ENCODE measurements at regions not wholly inside any gene's neighbourhood (a gene's known extent, or its start where the extent isn't known, plus 50 kb on each side); places are given as distances from the start of the nearest gene placed in this dataset.

DNA sequence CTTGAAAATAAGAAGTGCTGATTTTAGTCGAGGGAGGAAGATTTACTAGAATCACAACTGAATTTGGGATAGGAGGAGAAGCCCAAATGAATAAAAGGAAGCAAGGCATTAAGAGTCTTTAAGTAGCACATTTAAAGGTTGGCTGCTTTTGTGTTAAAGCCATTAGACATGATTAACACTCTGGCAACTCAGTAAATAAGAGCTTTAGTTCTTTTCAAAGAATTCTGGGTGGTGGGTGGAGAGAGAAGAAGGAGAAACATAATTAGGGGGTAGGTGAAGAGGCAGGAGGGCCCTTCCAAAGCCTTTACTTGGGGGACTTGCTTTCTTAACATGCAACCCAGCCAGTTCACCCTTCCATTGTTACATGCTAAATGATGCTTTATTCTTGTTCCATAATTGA, 284.6 kb upstream of the SEL1L start:
- peaks cover 0 to 4% (median 0%) of the 10 kb centered on the region in 3 donors for H3K27me3 Mint-ChIP-seq (ENCODE audit: low read depth in 3 of 3)
- Histone ChIP-seq H3K4me2 (replicated peaks; ENCODE audit: extremely low read depth, low read length, poor library complexity, severe bottlenecking) (no peak overlapping the region), H2AFZ (ENCODE audit: insufficient read depth, low read depth, low read length, poor library complexity, severe bottlenecking) (no peak overlapping the region), H3K9ac (ENCODE audit: insufficient read depth, low read length, poor library complexity, severe bottlenecking) (no peak overlapping the region), H3K79me2 (ENCODE audit: insufficient read depth, low read length) (no peaks in the 10 kb centered on the region), H3K4me3 (replicated peaks in 1 of 3; ENCODE audit: low read depth in 2 of 3, low read length in 3 of 3) (no peak overlapping the region), H3K27ac (ENCODE audit: low read depth in 1 of 2, low read length in 2 of 2) (no peak overlapping the region), H3K36me3 (replicated peaks in 1 of 2; ENCODE audit: control insufficient read depth in 1 of 2, insufficient read depth in 2 of 2, low read length in 2 of 2) (no peaks in the 10 kb centered on the region), H3K4me1 (ENCODE audit: control insufficient read depth in 1 of 2, insufficient read depth in 2 of 2, low read length in 2 of 2) (no peaks in the 10 kb centered on the region), H3K9me3 (replicated peaks in 1 of 2; ENCODE audit: control insufficient read depth in 1 of 2, insufficient read depth in 1 of 2, low read length in 2 of 2) (peaks cover 0 to 8% of the 10 kb centered on the region in 2 donors), H4K20me1 (ENCODE audit: insufficient read depth, low read length) (no peaks in the 10 kb centered on the region), H3K27me3 (ENCODE audit: control insufficient read depth in 2 of 2, insufficient read depth in 2 of 2, low read length in 2 of 2) (no peaks in the 10 kb centered on the region)
- no peak overlapping the region for H3K27ac Mint-ChIP-seq
- H3K4me3 Mint-ChIP-seq, result no peak overlapping the region
- peaks cover 0 to 7% (median 0%) of the 10 kb centered on the region in 7 donors for H3K9me3 Mint-ChIP-seq
- H3K36me3 Mint-ChIP-seq, result no peaks in the 10 kb centered on the region
- WGBS (ENCODE audit: insufficient coverage), result no CpG with 5 or more reads among the region's 1 CpG
- no peak for DNase-seq
- TF ChIP-seq CTCF (IDR thresholded peaks at IDR 0.05), result no peak
- intact Hi-C loops (cut with micrococcal nuclease), result no loop called here
- H3K4me1 Mint-ChIP-seq, result no peaks in the 10 kb centered on the region

GRCh38 chr14:81819344-81819743, 285.7 kb upstream of the SEL1L start:
- Histone ChIP-seq H3K9me3 (replicated peaks in 1 of 2; ENCODE audit: control insufficient read depth in 1 of 2, insufficient read depth in 1 of 2, low read length in 2 of 2) (peaks cover 0 to 8% of the 10 kb centered on the region in 2 donors), H3K9ac (ENCODE audit: insufficient read depth, low read length, poor library complexity, severe bottlenecking) (no peak overlapping the region), H3K27me3 (ENCODE audit: control insufficient read depth in 2 of 2, insufficient read depth in 2 of 2, low read length in 2 of 2) (no peaks in the 10 kb centered on the region), H3K36me3 (replicated peaks in 1 of 2; ENCODE audit: control insufficient read depth in 1 of 2, insufficient read depth in 2 of 2, low read length in 2 of 2) (no peaks in the 10 kb centered on the region), H3K4me1 (ENCODE audit: control insufficient read depth in 1 of 2, insufficient read depth in 2 of 2, low read length in 2 of 2) (no peaks in the 10 kb centered on the region), H3K27ac (ENCODE audit: low read depth in 1 of 2, low read length in 2 of 2) (no peak overlapping the region), H4K20me1 (ENCODE audit: insufficient read depth, low read length) (no peaks in the 10 kb centered on the region), H3K4me2 (replicated peaks; ENCODE audit: extremely low read depth, low read length, poor library complexity, severe bottlenecking) (no peak overlapping the region), H3K79me2 (ENCODE audit: insufficient read depth, low read length) (no peaks in the 10 kb centered on the region), H3K4me3 (replicated peaks in 1 of 3; ENCODE audit: low read depth in 2 of 3, low read length in 3 of 3) (no peak overlapping the region), H2AFZ (ENCODE audit: insufficient read depth, low read depth, low read length, poor library complexity, severe bottlenecking) (no peak overlapping the region)
- intact Hi-C loops (cut with micrococcal nuclease), result no loop called here
- no peak for TF ChIP-seq CTCF (IDR thresholded peaks at IDR 0.05)
- Mint-ChIP-seq H3K27me3 (ENCODE audit: low read depth in 3 of 3) (peaks cover 0 to 4% (median 0%) of the 10 kb centered on the region in 3 donors), H3K4me3 (no peak overlapping the region), H3K4me1 (no peaks in the 10 kb centered on the region), H3K27ac (no peak overlapping the region), H3K9me3 (peaks cover 0 to 7% (median 0%) of the 10 kb centered on the region in 7 donors), H3K36me3 (no peaks in the 10 kb centered on the region)
- 77% methylated on average over 4 of the region's 5 CpGs for whole genome bisulfite sequencing (ENCODE audit: insufficient coverage)
- no peak for DNase-seq

Data from CD14-positive monocyte (primary cell).